H1 (cell line): ENCODE measurements at regions not wholly inside any gene's neighbourhood (a gene's known extent, or its start where the extent isn't known, plus 50 kb on each side); places are given as distances from the start of the nearest gene placed in this dataset.

Source experiments
- CTCF ChIA-PET: fragments of 300-600 bp; sonication (Branson Sonifier 250); formaldehyde crosslinking; loops from one replicate; lab custom pipeline; 2021; ENCODE audit not compliant: partially characterized antibody; lab: Charles Lee
- POLR2A ChIA-PET: fragments of 300-600 bp; sonication (Branson Sonifier 250); formaldehyde crosslinking; loops from one replicate; lab custom pipeline; 2021; ENCODE audit warnings: inconsistent platforms; ENCODE audit not compliant: partially characterized antibody; lab: Charles Lee
- DNase-seq, 2 experiments: peaks; one replicate each; pipeline versions ENCODE4 v3.0.0 to v3.0.0-alpha.2; 2010 to 2022; ENCODE audit warnings: low spot score in 2 of 2, low read depth in 1 of 2, mixed read lengths in 1 of 2
- FAIRE-seq: peaks from 2 replicates; lab custom pipeline; 2011; peaks lifted over from hg19 to GRCh38; lab: Jason Lieb, UNC
- H2AFZ ChIP-seq: 2 replicates; pipeline ENCODE4 v1.8.1; 2012; ENCODE audit warnings: low read length, inconsistent platforms
- H2AK5ac ChIP-seq: 2 replicates; pipeline ENCODE4 v1.6.1; 2013; ENCODE audit warnings: low read depth, low read length
- H2BK120ac ChIP-seq: replicated peaks from 2 replicates; pipeline ENCODE3; 2013; ENCODE audit warnings: low read depth, low read length, inconsistent platforms
- H2BK12ac ChIP-seq: 2 replicates; pipeline ENCODE4 v1.6.1; 2013; ENCODE audit warnings: low read depth, low read length
- H2BK15ac ChIP-seq: 2 replicates; pipeline ENCODE4 v1.6.1; 2013; ENCODE audit warnings: low read length
- H2BK20ac ChIP-seq: 2 replicates; pipeline ENCODE4 v1.6.1; 2013; ENCODE audit warnings: low read length
- H2BK5ac ChIP-seq: 2 replicates; pipeline ENCODE4 v1.6.1; 2013; ENCODE audit warnings: low read depth, low read length
- H3K14ac ChIP-seq: 2 replicates; pipeline ENCODE4 v1.6.1; 2013; ENCODE audit warnings: inconsistent platforms; ENCODE audit not compliant: insufficient read length
- H3K18ac ChIP-seq: 2 replicates; pipeline ENCODE4 v1.6.1; 2013; ENCODE audit warnings: low read length; ENCODE audit errors: extremely low read depth
- H3K23ac ChIP-seq: 2 replicates; pipeline ENCODE4 v1.6.1; 2013; ENCODE audit warnings: inconsistent platforms; ENCODE audit not compliant: insufficient read length
- H3K23me2 ChIP-seq: 2 replicates; pipeline ENCODE4 v1.6.1; 2013; ENCODE audit warnings: low read depth, low read length
- H3K27ac ChIP-seq: 2 replicates; pipeline ENCODE4 v1.6.1; 2011; ENCODE audit warnings: low read depth, low read length, inconsistent platforms
- H3K27me3 ChIP-seq, 4 experiments: replicated peaks in 1 of 4; 1 replicate in 1 of 4; 2 replicates in 3 of 4; pipeline versions ENCODE4 v1.6.1 to v1.8.1; 2011 to 2013; ENCODE audit warnings: low read length in 3 of 4, mild to moderate bottlenecking in 3 of 4, inconsistent platforms in 2 of 4, mixed read lengths in 2 of 4, moderate library complexity in 1 of 4; ENCODE audit not compliant: control insufficient read depth in 3 of 4, insufficient read depth in 3 of 4; ENCODE audit errors: extremely low read depth in 1 of 4
- H3K36me3 ChIP-seq, 4 experiments: 2 replicates each; pipeline versions ENCODE4 v1.6.1 to v1.8.1; 2011 to 2013; ENCODE audit warnings: mild to moderate bottlenecking in 4 of 4, low read length in 3 of 4, moderate library complexity in 2 of 4, control low read depth in 1 of 4, inconsistent platforms in 1 of 4; ENCODE audit not compliant: insufficient read depth in 4 of 4, control insufficient read depth in 2 of 4
- H3K4ac ChIP-seq: replicated peaks from 2 replicates; pipeline ENCODE3; 2013; ENCODE audit warnings: low read length, low read depth, mixed read lengths, inconsistent platforms; ENCODE audit not compliant: insufficient read length
- H3K4me1 ChIP-seq, 4 experiments: replicated peaks in 1 of 4; 1 replicate in 1 of 4; 2 replicates in 3 of 4; pipeline versions ENCODE4 v1.6.1 to v1.8.1; 2011 to 2013; ENCODE audit warnings: low read length in 3 of 4, inconsistent platforms in 2 of 4, mixed read lengths in 1 of 4; ENCODE audit not compliant: insufficient read depth in 4 of 4, control insufficient read depth in 3 of 4
- H3K4me2 ChIP-seq, 2 experiments: 2 replicates each; pipeline versions ENCODE4 v1.6.1 to v1.8.1; 2011 to 2013; ENCODE audit warnings: low read depth in 2 of 2, low read length in 2 of 2, control low read depth in 1 of 2, inconsistent platforms in 1 of 2, mild to moderate bottlenecking in 1 of 2; ENCODE audit not compliant: insufficient read depth in 1 of 2
- H3K4me3 ChIP-seq, 4 experiments: fragments of 200-600, 300-600 bp in 1 of 4; sonication (generic), shearing (Covaris generic), sonication (Bioruptor Twin) in 1 of 4; 2 replicates each; pipeline versions ENCODE4 v1.5.1 to v1.8.1; 2011 to 2016; ENCODE audit warnings: low read length in 4 of 4, low read depth in 3 of 4, control low read depth in 2 of 4, inconsistent platforms in 2 of 4, mild to moderate bottlenecking in 2 of 4, mixed read lengths in 1 of 4, moderate library complexity in 1 of 4; ENCODE audit not compliant: insufficient read depth in 2 of 4; ENCODE audit errors: extremely low read depth in 1 of 4
- H3K56ac ChIP-seq: replicated peaks from 2 replicates; pipeline ENCODE3; 2013; ENCODE audit warnings: low read depth, mild to moderate bottlenecking, mixed read lengths, low read length, inconsistent platforms; ENCODE audit not compliant: insufficient read length
- H3K79me1 ChIP-seq: 2 replicates; pipeline ENCODE4 v1.6.1; 2013; ENCODE audit warnings: low read depth, low read length, control low read depth
- H3K79me2 ChIP-seq, 2 experiments: 2 replicates each; pipeline versions ENCODE4 v1.6.1 to v1.8.1; 2012 to 2013; ENCODE audit warnings: low read length in 2 of 2, mild to moderate bottlenecking in 2 of 2, inconsistent platforms in 1 of 2; ENCODE audit not compliant: insufficient read depth in 2 of 2, control insufficient read depth in 1 of 2
- H3K9ac ChIP-seq, 4 experiments: replicated peaks in 1 of 4; 1 replicate in 1 of 4; 2 replicates in 3 of 4; pipeline versions ENCODE4 v1.6.1 to v1.8.1; 2011 to 2013; ENCODE audit warnings: low read depth in 3 of 4, low read length in 3 of 4, control low read depth in 2 of 4, mild to moderate bottlenecking in 2 of 4, moderate library complexity in 2 of 4, inconsistent platforms in 1 of 4; ENCODE audit errors: extremely low read depth in 1 of 4
- H3K9me3 ChIP-seq, 2 experiments: 2 replicates each; pipeline versions ENCODE4 v1.6.1 to v1.8.1; 2012 to 2013; ENCODE audit warnings: mild to moderate bottlenecking in 2 of 2, moderate library complexity in 2 of 2, control low read depth in 1 of 2, inconsistent platforms in 1 of 2, low read depth in 1 of 2, low read length in 1 of 2, mixed read lengths in 1 of 2; ENCODE audit not compliant: insufficient read depth in 2 of 2
- H4K20me1 ChIP-seq, 2 experiments: replicated peaks in 1 of 2; 2 replicates each; pipeline versions ENCODE3 to v1.8.1; 2011 to 2013; ENCODE audit warnings: inconsistent platforms in 2 of 2, low read length in 2 of 2, mild to moderate bottlenecking in 1 of 2; ENCODE audit not compliant: insufficient read depth in 2 of 2, control insufficient read depth in 1 of 2
- H4K5ac ChIP-seq: 2 replicates; pipeline ENCODE4 v1.6.1; 2013; ENCODE audit warnings: low read length, low read depth, mixed read lengths, inconsistent platforms; ENCODE audit not compliant: insufficient read length
- H4K8ac ChIP-seq: 2 replicates; pipeline ENCODE4 v1.8.0; 2013; ENCODE audit warnings: mild to moderate bottlenecking, moderate library complexity, low read length, inconsistent platforms; ENCODE audit not compliant: insufficient read depth; ENCODE audit errors: extremely low read depth
- H4K91ac ChIP-seq: replicated peaks from 2 replicates; pipeline ENCODE3; 2013; ENCODE audit warnings: low read length, mixed read lengths, inconsistent platforms; ENCODE audit not compliant: insufficient read length
- CBX5 ChIP-seq: fragments of 300-800, 300-1000 bp; sonication (generic); IDR thresholded peaks from 2 replicates; pipeline ENCODE4 v1.7.1; 2016; ENCODE audit warnings: antibody characterized with exemption, low read length, low read depth
- CHD1 ChIP-seq: IDR thresholded peaks from 2 replicates; pipeline ENCODE4 v1.6.1; 2012; ENCODE audit warnings: low read depth, low read length, improper control_type of control experiment
- EGR1 ChIP-seq: IDR thresholded peaks from 2 replicates; pipeline ENCODE4 v1.6.1; 2011; ENCODE audit warnings: low read depth, low read length, borderline replicate concordance
- EZH2 ChIP-seq: fragments of 200-600 bp; sonication (generic); IDR thresholded peaks from 2 replicates; pipeline ENCODE4 v1.7.1; 2012; ENCODE audit warnings: low read depth, mild to moderate bottlenecking, moderate library complexity, low read length, inconsistent platforms; ENCODE audit not compliant: severe bottlenecking
- HDAC6 ChIP-seq: IDR thresholded peaks from one replicate; pipeline ENCODE4 v1.7.1; 2012; ENCODE audit warnings: low read depth, mild to moderate bottlenecking, inconsistent platforms, low read length, moderate library complexity
- JUN ChIP-seq: IDR thresholded peaks from 2 replicates; pipeline ENCODE4 v1.6.1; 2011; ENCODE audit warnings: low read depth, mild to moderate bottlenecking, improper control_type of control experiment, low read length
- JUND ChIP-seq: IDR thresholded peaks from 2 replicates; pipeline ENCODE4 v1.6.1; 2011; ENCODE audit warnings: mild to moderate bottlenecking, improper control_type of control experiment, low read length
- KDM4A ChIP-seq: IDR thresholded peaks from one replicate; pipeline ENCODE4 v1.7.1; 2012; ENCODE audit warnings: low read depth, mild to moderate bottlenecking, moderate library complexity, low read length, inconsistent platforms; ENCODE audit not compliant: severe bottlenecking
- PHF8 ChIP-seq: fragments of 200-600 bp; sonication (generic); conservative IDR thresholded peaks from 2 replicates; pipeline ENCODE4 v1.7.1; 2012; ENCODE audit warnings: low read depth, mild to moderate bottlenecking, inconsistent platforms, low read length, moderate library complexity
- RNF2 ChIP-seq: fragments of 200-900, 300-1000 bp; sonication (generic); IDR thresholded peaks from 2 replicates; pipeline ENCODE4 v1.7.1; 2016; ENCODE audit warnings: borderline replicate concordance, low read depth, mild to moderate bottlenecking, antibody characterized with exemption, low read length; ENCODE audit not compliant: poor library complexity, severe bottlenecking; ENCODE audit errors: missing control alignments
- SAP30 ChIP-seq: fragments of 300-600 bp; sonication (generic); IDR thresholded peaks from 2 replicates; pipeline ENCODE4 v1.7.1; 2012; ENCODE audit warnings: low read length, moderate library complexity, mild to moderate bottlenecking, inconsistent platforms; ENCODE audit not compliant: insufficient read depth, insufficient replicate concordance
- SIX5 ChIP-seq: IDR thresholded peaks from 2 replicates; pipeline ENCODE4 v1.6.1; 2011; ENCODE audit warnings: mild to moderate bottlenecking, low read depth, low read length
- SRF ChIP-seq: IDR thresholded peaks from 2 replicates; pipeline ENCODE4 v1.6.1; 2011; ENCODE audit warnings: mild to moderate bottlenecking, low read depth, low read length, moderate library complexity
- TCF12 ChIP-seq: IDR thresholded peaks from 2 replicates; pipeline ENCODE4 v1.6.1; 2011; ENCODE audit warnings: low read depth, mild to moderate bottlenecking, low read length
- TF ChIP-seq, protein P1 (sequence below): IDR thresholded peaks from 2 replicates; pipeline ENCODE4 v1.6.1; 2012; ENCODE audit warnings: inconsistent platforms

GRCh38 chr5:121741156-121741555 lies 110.5 kb upstream of the FTMT start (continued):
- TF ChIP-seq HDAC6 (no peak), CHD1 (no peak)

DNA sequence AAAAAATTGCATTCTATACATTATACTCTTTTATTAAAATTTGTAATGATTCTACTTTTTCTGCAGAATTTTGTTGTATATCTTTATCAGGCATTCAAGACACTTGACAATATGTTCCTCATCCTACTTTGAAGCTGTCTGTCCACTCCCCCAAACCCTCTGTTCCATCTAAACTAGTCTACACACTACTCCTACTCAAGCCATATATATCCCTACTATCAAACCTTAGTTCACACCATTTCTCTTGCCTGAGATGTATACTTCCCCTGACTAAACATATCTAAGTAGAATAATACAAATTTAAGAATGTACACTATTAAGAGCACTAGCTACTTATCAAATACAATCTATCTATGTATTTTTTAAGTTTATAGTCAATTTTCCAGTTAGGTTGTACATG lies 107.1 kb upstream of the FTMT start:
- H4K5ac ChIP-seq, result no peak overlapping the region
- no peaks in the 10 kb centered on the region for H3K4me1 ChIP-seq
- FAIRE-seq, result no peak
- no peak overlapping the region for H3K9ac ChIP-seq
- no peaks in the 10 kb centered on the region for H3K9me3 ChIP-seq
- H3K27me3 ChIP-seq, result no peaks in the 10 kb centered on the region
- no peak overlapping the region for H3K23ac ChIP-seq
- no peak overlapping the region for H3K18ac ChIP-seq
- no peak overlapping the region for H3K4me2 ChIP-seq
- no peak overlapping the region for H3K56ac ChIP-seq
- H3K23me2 ChIP-seq, result no peaks in the 10 kb centered on the region
- no peak overlapping the region for H4K91ac ChIP-seq
- no peak overlapping the region for H3K4ac ChIP-seq
- H3K79me2 ChIP-seq, result no peaks in the 10 kb centered on the region
- no peak overlapping the region for H3K27ac ChIP-seq
- H2BK5ac ChIP-seq, result no peak overlapping the region
- H2BK15ac ChIP-seq, result no peak overlapping the region
- H4K8ac ChIP-seq, result no peak overlapping the region
- no peak overlapping the region for H3K14ac ChIP-seq
- H3K4me3 ChIP-seq, result no peak overlapping the region
- no peaks in the 10 kb centered on the region for H3K36me3 ChIP-seq
- H4K20me1 ChIP-seq, result no peaks in the 10 kb centered on the region
- DNase-seq, result no peak
- no peak overlapping the region for H2AFZ ChIP-seq
- H2BK12ac ChIP-seq, result no peak overlapping the region
- no peaks in the 10 kb centered on the region for H3K79me1 ChIP-seq
- H2BK20ac ChIP-seq, result no peak overlapping the region
- ChIA-PET CTCF (no interaction called here), POLR2A (no interaction called here)
- H2AK5ac ChIP-seq, result no peak overlapping the region
- no peak overlapping the region for H2BK120ac ChIP-seq
- no peak for TF ChIP-seq JUND
- TF ChIP-seq SIX5, result no peak
- TF ChIP-seq TCF12, result no peak
- TF ChIP-seq PHF8, result no peak
- TF ChIP-seq SAP30, result no peak
- no peak for TF ChIP-seq CBX5
- no peak for TF ChIP-seq KDM4A
- TF ChIP-seq, protein P1, sequence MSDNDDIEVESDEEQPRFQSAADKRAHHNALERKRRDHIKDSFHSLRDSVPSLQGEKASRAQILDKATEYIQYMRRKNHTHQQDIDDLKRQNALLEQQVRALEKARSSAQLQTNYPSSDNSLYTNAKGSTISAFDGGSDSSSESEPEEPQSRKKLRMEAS, result no peak
- no peak for TF ChIP-seq SRF
- TF ChIP-seq RNF2, result no peak
- TF ChIP-seq EZH2, result no peak
- no peak for TF ChIP-seq EGR1
- no peak for TF ChIP-seq JUN
